Activated B cell treated with CpG ODN at 0.5 μM for 24 hours (primary cell): ENCODE measurements at regions not wholly inside any gene's neighbourhood (a gene's known extent, or its start where the extent isn't known, plus 50 kb on each side); places are given as distances from the start of the nearest gene placed in this dataset.

Experiments
- ATAC-seq: fragments of 200-7000 bp; cut with Tn5 transposase; one replicate; pipeline ENCODE4 v1.10.0; 2021; ENCODE audit warnings: low read depth, mild to moderate bottlenecking, moderate library complexity
- CTCF ChIA-PET: fragments of 350-600 bp; sonication (Branson Sonifier 250); formaldehyde crosslinking; loops from one replicate; lab custom pipeline; 2021; ENCODE audit warnings: antibody characterized with exemption; lab: Charles Lee
- POLR2A ChIA-PET: fragments of 350-600 bp; sonication (Branson Sonifier 250); formaldehyde crosslinking; loops from one replicate; lab custom pipeline; 2021; ENCODE audit warnings: antibody characterized with exemption; lab: Charles Lee
- DNase-seq: peaks from one replicate; pipeline ENCODE4 v3.0.0; 2022
- H3K27ac Mint-ChIP-seq: one replicate; pipeline ENCODE4 v1.8.0; 2020; ENCODE audit warnings: mixed read lengths
- H3K27me3 Mint-ChIP-seq: one replicate; pipeline ENCODE4 v1.8.0; 2021; ENCODE audit warnings: mixed read lengths
- H3K36me3 Mint-ChIP-seq: one replicate; pipeline ENCODE4 v1.8.0; 2021; ENCODE audit warnings: low read depth, mixed read lengths
- H3K4me1 Mint-ChIP-seq: one replicate; pipeline ENCODE4 v1.8.0; 2021; ENCODE audit warnings: mixed read lengths
- H3K4me3 Mint-ChIP-seq: one replicate; pipeline ENCODE4 v1.8.0; 2020; ENCODE audit warnings: mild to moderate bottlenecking, mixed read lengths
- H3K9me3 Mint-ChIP-seq: one replicate; pipeline ENCODE4 v1.8.0; 2020; ENCODE audit warnings: mixed read lengths
- intact Hi-C: fragments of 100-400 bp; cut with micrococcal nuclease; formaldehyde crosslinking; loops from one replicate; pipeline ENCODE4 v1.15.1; 2024
- TF ChIP-seq, protein P1 (sequence below): fragments of 200-600 bp; IDR thresholded peaks from one replicate; pipeline ENCODE4 v1.8.0; 2022; ENCODE audit warnings: antibody characterized with exemption, mild to moderate bottlenecking

DNA sequence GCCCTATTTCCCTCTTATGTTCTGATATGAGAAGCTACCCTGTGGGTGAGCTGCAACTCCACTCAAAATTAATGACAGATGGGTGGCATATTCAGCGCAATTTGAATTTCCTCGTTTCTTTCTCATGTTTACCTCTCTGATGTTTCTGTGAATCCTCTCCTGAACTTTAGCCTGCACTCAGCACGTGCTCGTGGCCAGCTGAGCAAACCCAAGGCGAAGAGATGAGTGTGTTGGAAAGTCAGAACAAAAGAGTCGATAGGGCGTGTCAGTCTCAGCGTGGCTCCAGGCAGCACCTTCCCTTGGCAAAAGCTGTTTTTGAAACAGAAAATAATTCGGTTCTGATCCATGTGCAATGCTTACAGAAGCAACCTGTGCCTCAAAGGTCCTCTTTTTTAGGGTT, 226.1 kb upstream of the GMDS start:
- H3K4me3 Mint-ChIP-seq: no peak overlapping the region
- ChIA-PET POLR2A (no interaction called here), CTCF (no interaction called here)
- peaks cover 28% of the 10 kb centered on the region for H3K27me3 Mint-ChIP-seq
- ATAC-seq (no peak), DNase-seq (no peak)
- H3K27ac Mint-ChIP-seq: no peak overlapping the region
- H3K36me3 Mint-ChIP-seq: no peaks in the 10 kb centered on the region
- TF ChIP-seq, protein P1, sequence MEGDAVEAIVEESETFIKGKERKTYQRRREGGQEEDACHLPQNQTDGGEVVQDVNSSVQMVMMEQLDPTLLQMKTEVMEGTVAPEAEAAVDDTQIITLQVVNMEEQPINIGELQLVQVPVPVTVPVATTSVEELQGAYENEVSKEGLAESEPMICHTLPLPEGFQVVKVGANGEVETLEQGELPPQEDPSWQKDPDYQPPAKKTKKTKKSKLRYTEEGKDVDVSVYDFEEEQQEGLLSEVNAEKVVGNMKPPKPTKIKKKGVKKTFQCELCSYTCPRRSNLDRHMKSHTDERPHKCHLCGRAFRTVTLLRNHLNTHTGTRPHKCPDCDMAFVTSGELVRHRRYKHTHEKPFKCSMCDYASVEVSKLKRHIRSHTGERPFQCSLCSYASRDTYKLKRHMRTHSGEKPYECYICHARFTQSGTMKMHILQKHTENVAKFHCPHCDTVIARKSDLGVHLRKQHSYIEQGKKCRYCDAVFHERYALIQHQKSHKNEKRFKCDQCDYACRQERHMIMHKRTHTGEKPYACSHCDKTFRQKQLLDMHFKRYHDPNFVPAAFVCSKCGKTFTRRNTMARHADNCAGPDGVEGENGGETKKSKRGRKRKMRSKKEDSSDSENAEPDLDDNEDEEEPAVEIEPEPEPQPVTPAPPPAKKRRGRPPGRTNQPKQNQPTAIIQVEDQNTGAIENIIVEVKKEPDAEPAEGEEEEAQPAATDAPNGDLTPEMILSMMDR: no peak
- intact Hi-C loops: no loop called here
- no peaks in the 10 kb centered on the region for H3K9me3 Mint-ChIP-seq
- peaks cover 3% of the 10 kb centered on the region for H3K4me1 Mint-ChIP-seq

DNA sequence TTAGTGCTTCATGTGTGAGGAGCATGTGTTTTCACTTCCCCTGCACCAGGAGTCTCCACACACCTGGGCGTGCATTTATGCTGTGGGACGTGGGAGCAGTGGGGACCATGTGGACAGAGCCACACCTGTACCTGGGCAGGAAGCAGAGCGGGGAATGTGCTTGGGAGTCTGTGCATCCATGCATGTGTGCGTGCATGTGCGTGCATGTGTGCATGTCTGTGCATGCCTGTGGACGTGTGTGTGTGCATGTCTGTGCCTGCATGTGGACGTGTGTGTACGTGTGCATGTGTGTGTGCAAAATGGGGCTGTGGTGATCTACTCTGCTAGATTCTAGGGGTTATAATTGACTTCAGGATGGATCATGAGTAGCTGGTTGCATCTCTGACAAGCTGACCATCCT, 224.0 kb upstream of the GMDS start:
- TF ChIP-seq, protein P1: no peak
- ChIA-PET CTCF (no interaction called here), POLR2A (no interaction called here)
- no peaks in the 10 kb centered on the region for H3K36me3 Mint-ChIP-seq
- H3K27me3 Mint-ChIP-seq: peaks cover 28% of the 10 kb centered on the region
- peaks cover 3% of the 10 kb centered on the region for H3K4me1 Mint-ChIP-seq
- ATAC-seq (no peak), DNase-seq (no peak)
- intact Hi-C loops: no loop called here
- no peak overlapping the region for H3K4me3 Mint-ChIP-seq
- no peaks in the 10 kb centered on the region for H3K9me3 Mint-ChIP-seq
- H3K27ac Mint-ChIP-seq: no peak overlapping the region

DNA sequence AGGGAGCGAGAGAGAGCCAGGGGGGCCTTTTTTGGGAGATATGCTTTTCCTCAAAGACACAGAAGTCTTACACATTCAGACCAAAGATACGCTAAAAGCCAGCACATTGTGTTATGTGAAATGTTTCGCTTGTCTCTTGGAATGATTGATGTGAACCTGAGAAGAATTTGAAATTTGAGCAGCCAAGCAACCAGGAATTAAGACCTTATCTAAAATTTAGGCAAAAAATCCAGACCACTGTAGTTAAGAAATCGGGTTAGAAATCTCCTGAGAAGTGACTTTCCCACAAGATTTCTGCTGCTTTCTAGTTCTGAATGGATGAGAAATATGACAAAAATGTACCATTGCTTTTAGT, 223.2 kb upstream of the GMDS start:
- ChIA-PET POLR2A (no interaction called here), CTCF (no interaction called here)
- no peak overlapping the region for H3K27ac Mint-ChIP-seq
- intact Hi-C loops: no loop called here
- DNase-seq (no peak), ATAC-seq (no peak)
- no peak overlapping the region for H3K4me3 Mint-ChIP-seq
- no peaks in the 10 kb centered on the region for H3K36me3 Mint-ChIP-seq
- TF ChIP-seq, protein P1: no peak
- H3K4me1 Mint-ChIP-seq: peaks cover 3% of the 10 kb centered on the region
- H3K9me3 Mint-ChIP-seq: no peaks in the 10 kb centered on the region
- peaks cover 24% of the 10 kb centered on the region for H3K27me3 Mint-ChIP-seq

DNA sequence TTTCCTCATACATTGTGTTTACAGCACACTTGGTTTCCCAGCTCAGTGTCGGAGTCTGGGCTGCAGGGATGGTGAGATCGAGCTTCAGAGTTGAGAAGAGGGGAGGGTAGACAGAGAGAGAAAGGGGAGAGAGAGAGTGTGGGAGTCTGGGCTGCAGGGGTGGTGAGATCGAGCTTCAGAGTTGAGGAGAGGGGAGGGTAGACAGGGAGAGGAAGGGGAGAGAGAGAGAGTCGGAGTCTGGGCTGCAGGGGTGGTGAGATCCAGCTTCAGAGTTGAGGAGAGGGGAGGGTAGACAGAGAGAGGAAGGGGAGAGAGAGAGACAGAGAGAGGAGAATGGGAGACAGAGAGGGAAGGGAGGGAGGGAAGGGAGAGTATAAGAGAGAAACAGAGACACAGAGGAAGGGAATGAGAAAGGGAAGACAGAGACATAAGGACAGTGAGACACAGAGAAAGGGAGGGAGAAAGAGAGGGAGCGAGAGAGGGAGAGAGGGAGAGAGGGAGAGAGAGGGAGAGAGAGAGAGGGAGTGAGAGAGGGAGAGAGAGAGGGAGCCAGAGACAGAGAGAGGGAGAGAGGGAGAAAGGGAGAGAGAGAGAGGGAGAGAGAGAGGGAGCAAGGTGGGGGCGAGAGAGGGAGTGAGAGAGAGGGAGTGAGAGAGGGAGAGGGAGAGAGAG, 222.7 kb upstream of the GMDS start:
- POLR2A ChIA-PET: no interaction called here
- no peaks in the 10 kb centered on the region for H3K36me3 Mint-ChIP-seq
- peaks cover 24% of the 10 kb centered on the region for H3K27me3 Mint-ChIP-seq
- TF ChIP-seq, protein P1: no peak
- DNase-seq: no peak
- peaks cover 3% of the 10 kb centered on the region for H3K4me1 Mint-ChIP-seq
- ATAC-seq: no peak
- H3K9me3 Mint-ChIP-seq: no peaks in the 10 kb centered on the region
- intact Hi-C loops: no loop called here
- CTCF ChIA-PET: no interaction called here
- no peak overlapping the region for H3K4me3 Mint-ChIP-seq
- H3K27ac Mint-ChIP-seq: no peak overlapping the region

DNA sequence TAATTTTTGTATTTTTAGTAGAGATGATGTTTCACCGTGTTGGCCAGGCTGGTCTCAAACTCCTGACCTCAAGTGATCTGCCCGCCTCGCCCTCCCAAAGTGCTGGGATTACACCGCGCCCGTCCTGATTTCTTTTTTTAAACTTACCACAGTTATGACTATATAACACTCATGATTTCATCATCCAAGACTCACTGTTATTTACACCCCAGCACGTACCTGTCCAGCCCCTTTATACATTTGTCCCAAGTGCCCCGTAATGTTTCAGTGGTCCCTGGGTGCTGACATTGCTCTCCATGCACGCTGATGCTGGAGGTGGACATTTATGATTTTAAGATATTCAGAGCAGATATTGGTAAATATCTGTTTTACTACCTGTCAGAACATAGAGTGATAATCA, 219.9 kb upstream of the GMDS start:
- DNase-seq (no peak), ATAC-seq (no peak)
- no peaks in the 10 kb centered on the region for H3K4me1 Mint-ChIP-seq
- intact Hi-C loops: no loop called here
- peaks cover 18% of the 10 kb centered on the region for H3K27me3 Mint-ChIP-seq
- ChIA-PET POLR2A (no interaction called here), CTCF (no interaction called here)
- H3K9me3 Mint-ChIP-seq: no peaks in the 10 kb centered on the region
- no peaks in the 10 kb centered on the region for H3K36me3 Mint-ChIP-seq
- no peak overlapping the region for H3K4me3 Mint-ChIP-seq
- TF ChIP-seq, protein P1: no peak
- H3K27ac Mint-ChIP-seq: no peak overlapping the region
